Loucy (cell line): ENCODE measurements at regions not wholly inside any gene's neighbourhood (a gene's known extent, or its start where the extent isn't known, plus 50 kb on each side); places are given as distances from the start of the nearest gene placed in this dataset.

ENCODE experiments used
- H2AFZ ChIP-seq: fragments of 200-600 bp; sonication (generic); 2 replicates; pipeline ENCODE4 v1.6.0; 2016; ENCODE audit warnings: antibody characterized with exemption, mild to moderate bottlenecking, low read length, moderate library complexity
- H3F3A ChIP-seq: fragments of 200-600 bp; 2 replicates; pipeline ENCODE4 v1.6.0; 2016; ENCODE audit warnings: antibody characterized with exemption, low read depth, mild to moderate bottlenecking
- H3K27me3 ChIP-seq: fragments of 200-600 bp; sonication (generic); 2 replicates; pipeline ENCODE4 v1.6.1; 2014; ENCODE audit warnings: low read length, mild to moderate bottlenecking; ENCODE audit not compliant: insufficient read depth, poor library complexity, severe bottlenecking
- H3K36me3 ChIP-seq: fragments of 200-600 bp; sonication (generic); 2 replicates; pipeline ENCODE4 v1.6.1; 2016; ENCODE audit warnings: low read length; ENCODE audit not compliant: insufficient read depth
- H3K4me1 ChIP-seq: fragments of 200-600 bp; sonication (generic); 2 replicates; pipeline ENCODE4 v1.5.1; 2014; ENCODE audit warnings: low read length, mild to moderate bottlenecking; ENCODE audit not compliant: insufficient read depth, poor library complexity, severe bottlenecking
- H3K4me2 ChIP-seq: fragments of 200-600 bp; sonication (generic); 2 replicates; pipeline ENCODE4 v1.6.0; 2014; ENCODE audit warnings: antibody characterized with exemption, low read length, low read depth, mild to moderate bottlenecking; ENCODE audit not compliant: poor library complexity, severe bottlenecking
- H3K4me3 ChIP-seq: fragments of 200-600 bp; sonication (generic); 2 replicates; pipeline ENCODE4 v1.5.1; 2014; ENCODE audit warnings: low read length, mild to moderate bottlenecking, mixed read lengths; ENCODE audit not compliant: poor library complexity, severe bottlenecking
- H3K79me2 ChIP-seq: fragments of 200-600 bp; sonication (generic); 2 replicates; pipeline ENCODE4 v1.6.1; 2014; ENCODE audit warnings: low read length; ENCODE audit not compliant: insufficient read depth
- H3K9ac ChIP-seq: fragments of 200-600 bp; sonication (generic); 2 replicates; pipeline ENCODE4 v1.6.0; 2014; ENCODE audit warnings: mild to moderate bottlenecking, low read depth, low read length, moderate library complexity; ENCODE audit not compliant: poor library complexity, severe bottlenecking
- H3K9me2 ChIP-seq: fragments of 200-600 bp; sonication (generic); replicated peaks from 2 replicates; pipeline ENCODE4 v1.6.1; 2016; ENCODE audit warnings: low read depth, low read length, mixed read lengths
- H3K9me3 ChIP-seq: fragments of 200-600 bp; sonication (generic); 2 replicates; pipeline ENCODE4 v1.6.1; 2014; ENCODE audit warnings: mild to moderate bottlenecking, antibody characterized with exemption, low read length, low read depth; ENCODE audit not compliant: insufficient read depth
- H4K20me1 ChIP-seq: fragments of 200-600 bp; sonication (generic); 2 replicates; pipeline ENCODE4 v1.6.0; 2014; ENCODE audit warnings: antibody characterized with exemption, low read length, mild to moderate bottlenecking; ENCODE audit not compliant: insufficient read depth, poor library complexity, severe bottlenecking
- EZH2phosphoT487 ChIP-seq: fragments of 200-600 bp; IDR thresholded peaks from 2 replicates; pipeline ENCODE4 v1.6.1; 2018; ENCODE audit warnings: antibody characterized with exemption, mild to moderate bottlenecking, moderate library complexity, borderline replicate concordance
- TF ChIP-seq, protein P1 (sequence below): fragments of 200-600 bp; sonication (generic); conservative IDR thresholded peaks from 2 replicates; pipeline ENCODE4 v1.5.1; 2014; ENCODE audit warnings: mild to moderate bottlenecking, antibody characterized with exemption, low read length

DNA sequence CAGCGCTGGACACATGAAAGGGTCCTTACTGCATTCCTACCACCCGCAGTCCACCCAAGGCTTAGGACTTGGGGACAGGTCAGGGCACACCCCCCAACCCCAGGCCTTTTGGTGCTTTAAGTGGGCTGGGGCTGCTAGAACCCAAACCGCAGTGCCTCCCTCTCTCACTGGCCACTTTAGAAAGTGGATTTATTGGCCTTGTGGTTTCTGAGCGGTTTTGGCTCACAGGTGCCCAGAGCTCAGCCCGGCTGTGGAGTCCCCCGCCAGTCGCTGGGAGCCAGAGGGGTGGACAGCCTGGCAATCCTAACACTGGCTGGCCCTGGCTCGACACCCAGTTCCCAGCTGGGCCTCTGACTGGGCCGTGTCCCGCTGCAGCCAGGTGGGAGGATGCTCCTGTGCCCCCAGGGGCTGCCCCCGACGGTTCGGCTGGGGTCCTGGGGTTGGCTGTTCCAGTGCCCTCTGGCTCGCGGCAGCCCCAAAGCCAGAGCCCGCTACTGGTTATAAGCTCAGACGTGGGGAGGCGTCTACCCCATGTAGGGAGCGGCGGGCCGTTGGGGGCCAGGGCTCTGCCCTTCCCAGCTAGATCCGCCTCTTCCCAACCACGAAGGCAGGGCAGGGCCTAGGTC lies 65.2 kb upstream of the RNU6ATAC start:
- Histone ChIP-seq H3K4me3 (no peak overlapping the region), H3F3A (no peaks in the 10 kb centered on the region), H3K36me3 (no peaks in the 10 kb centered on the region), H3K79me2 (no peaks in the 10 kb centered on the region), H3K9me2 (no peaks in the 10 kb centered on the region), H3K4me2 (peak overlapping the region; percentile 27), H3K27me3 (no peaks in the 10 kb centered on the region), H2AFZ (no peak overlapping the region), H4K20me1 (no peaks in the 10 kb centered on the region), H3K9ac (no peak overlapping the region), H3K4me1 (peaks cover 15% of the 10 kb centered on the region), H3K9me3 (no peaks in the 10 kb centered on the region)
- TF ChIP-seq EZH2phosphoT487 = no peak
- TF ChIP-seq, protein P1, sequence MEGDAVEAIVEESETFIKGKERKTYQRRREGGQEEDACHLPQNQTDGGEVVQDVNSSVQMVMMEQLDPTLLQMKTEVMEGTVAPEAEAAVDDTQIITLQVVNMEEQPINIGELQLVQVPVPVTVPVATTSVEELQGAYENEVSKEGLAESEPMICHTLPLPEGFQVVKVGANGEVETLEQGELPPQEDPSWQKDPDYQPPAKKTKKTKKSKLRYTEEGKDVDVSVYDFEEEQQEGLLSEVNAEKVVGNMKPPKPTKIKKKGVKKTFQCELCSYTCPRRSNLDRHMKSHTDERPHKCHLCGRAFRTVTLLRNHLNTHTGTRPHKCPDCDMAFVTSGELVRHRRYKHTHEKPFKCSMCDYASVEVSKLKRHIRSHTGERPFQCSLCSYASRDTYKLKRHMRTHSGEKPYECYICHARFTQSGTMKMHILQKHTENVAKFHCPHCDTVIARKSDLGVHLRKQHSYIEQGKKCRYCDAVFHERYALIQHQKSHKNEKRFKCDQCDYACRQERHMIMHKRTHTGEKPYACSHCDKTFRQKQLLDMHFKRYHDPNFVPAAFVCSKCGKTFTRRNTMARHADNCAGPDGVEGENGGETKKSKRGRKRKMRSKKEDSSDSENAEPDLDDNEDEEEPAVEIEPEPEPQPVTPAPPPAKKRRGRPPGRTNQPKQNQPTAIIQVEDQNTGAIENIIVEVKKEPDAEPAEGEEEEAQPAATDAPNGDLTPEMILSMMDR = no peak

DNA sequence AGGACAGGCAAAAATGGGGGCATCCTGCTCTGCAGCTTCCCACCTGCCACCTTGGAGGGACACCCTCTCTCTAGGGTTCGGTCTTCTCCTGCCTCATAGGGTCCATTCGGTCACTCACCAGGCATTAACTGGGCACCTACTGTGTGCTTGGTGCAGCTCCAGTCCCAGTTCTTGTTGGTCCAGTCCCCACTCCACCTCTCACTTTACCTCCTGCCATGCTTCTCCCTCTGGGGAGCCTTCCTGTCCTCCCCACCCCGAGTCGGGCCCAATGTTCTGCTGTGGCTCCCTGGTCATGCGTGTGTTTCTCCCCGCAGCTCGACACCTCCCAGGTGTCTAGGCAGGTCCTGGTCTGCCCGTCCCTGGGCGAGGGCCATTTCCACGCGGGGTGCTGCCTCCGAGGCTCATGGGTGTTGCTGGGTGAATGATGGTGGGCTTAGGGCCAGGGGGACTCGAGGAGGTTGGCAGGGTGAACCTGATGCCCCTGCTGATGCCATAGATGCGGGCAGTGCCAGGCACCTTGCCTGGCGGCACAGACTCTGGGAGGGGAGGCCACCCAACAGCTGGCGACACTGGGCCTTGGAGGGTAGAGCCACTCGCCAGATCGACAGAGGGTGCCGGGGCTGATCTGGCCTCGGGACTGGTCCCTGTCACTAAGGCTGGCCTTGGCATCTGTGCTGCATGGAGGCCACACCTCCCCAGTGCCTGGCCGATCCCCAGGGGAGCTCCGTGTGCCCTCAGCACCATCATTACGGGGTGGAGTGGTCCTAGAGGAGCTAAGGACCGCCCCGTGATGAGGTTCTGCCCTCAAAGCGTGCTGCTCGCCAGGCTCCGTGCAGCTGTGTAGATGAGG lies 66.0 kb upstream of the RNU6ATAC start:
- H2AFZ ChIP-seq = no peak overlapping the region
- no peaks in the 10 kb centered on the region for H4K20me1 ChIP-seq
- H3K4me1 ChIP-seq = peaks cover 15% of the 10 kb centered on the region
- TF ChIP-seq, protein P1 = no peak
- no peak for TF ChIP-seq EZH2phosphoT487
- H3K9me3 ChIP-seq = no peaks in the 10 kb centered on the region
- H3K79me2 ChIP-seq = no peaks in the 10 kb centered on the region
- H3K9me2 ChIP-seq = no peaks in the 10 kb centered on the region
- H3K9ac ChIP-seq = no peak overlapping the region
- H3K4me2 ChIP-seq = peak overlapping the region; percentile 27
- no peaks in the 10 kb centered on the region for H3K36me3 ChIP-seq
- H3F3A ChIP-seq = no peaks in the 10 kb centered on the region
- no peak overlapping the region for H3K4me3 ChIP-seq
- no peaks in the 10 kb centered on the region for H3K27me3 ChIP-seq

DNA sequence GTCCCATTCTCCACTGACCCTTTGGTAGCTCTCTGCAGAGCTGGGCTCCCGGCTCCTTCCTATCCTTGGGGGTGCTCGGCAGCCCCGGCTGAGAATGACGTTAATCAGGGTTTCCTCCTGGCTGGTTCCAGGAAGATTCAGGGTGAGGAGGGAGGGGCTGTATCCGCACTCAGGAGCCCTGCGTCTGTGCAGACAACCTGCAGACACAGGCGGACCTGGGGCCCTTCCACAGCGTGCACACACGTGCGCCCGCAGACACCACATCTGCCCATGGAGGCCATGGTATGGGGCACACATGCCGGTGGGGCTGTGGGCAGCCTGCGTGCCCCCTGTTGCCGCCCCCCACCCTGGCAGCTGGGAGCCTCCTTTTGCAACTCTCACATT lies 66.6 kb upstream of the RNU6ATAC start:
- H3K4me3 ChIP-seq = no peak overlapping the region
- H3K79me2 ChIP-seq = no peaks in the 10 kb centered on the region
- H3K9me2 ChIP-seq = no peaks in the 10 kb centered on the region
- H3K36me3 ChIP-seq = no peaks in the 10 kb centered on the region
- no peaks in the 10 kb centered on the region for H3K9me3 ChIP-seq
- H3F3A ChIP-seq = no peaks in the 10 kb centered on the region
- peaks cover 15% of the 10 kb centered on the region for H3K4me1 ChIP-seq
- H2AFZ ChIP-seq = no peak overlapping the region
- no peaks in the 10 kb centered on the region for H4K20me1 ChIP-seq
- no peaks in the 10 kb centered on the region for H3K27me3 ChIP-seq
- H3K9ac ChIP-seq = no peak overlapping the region
- H3K4me2 ChIP-seq = no peak overlapping the region
- TF ChIP-seq, protein P1 = no peak
- TF ChIP-seq EZH2phosphoT487 = no peak
